ENCODE measurements at regions not wholly inside any gene's neighbourhood (a gene's known extent, or its start where the extent isn't known, plus 50 kb on each side); places are given as distances from the start of the nearest gene placed in this dataset.

- DNase-seq (ENCODE audit: low spot score): no peak
Observed at GRCh38 chr20:56835829-56836550, 206.9 kb downstream of the TFAP2C start.

GRCh38 chr20:56839222-56839621 is 210.1 kb downstream of the TFAP2C start:
- no peak for DNase-seq (ENCODE audit: low spot score)

- DNase-seq (ENCODE audit: low spot score): no peak
Observed at GRCh38 chr20:56839786-56840185, 210.7 kb downstream of the TFAP2C start.

GRCh38 chr20:56840716-56841261 is 211.7 kb downstream of the TFAP2C start:
- DNase-seq (ENCODE audit: low spot score): no peak

- no peak for DNase-seq (ENCODE audit: low spot score)
Observed at GRCh38 chr20:56841346-56841908, 212.3 kb downstream of the TFAP2C start.

GRCh38 chr20:56842056-56842455 is 212.9 kb downstream of the TFAP2C start:
- DNase-seq (ENCODE audit: low spot score): no peak

- no peak for DNase-seq (ENCODE audit: low spot score)
Observed at GRCh38 chr20:56843386-56843785, 214.3 kb downstream of the TFAP2C start.

GRCh38 chr20:56843817-56844216 is 214.7 kb downstream of the TFAP2C start:
- DNase-seq (ENCODE audit: low spot score): no peak

DNA sequence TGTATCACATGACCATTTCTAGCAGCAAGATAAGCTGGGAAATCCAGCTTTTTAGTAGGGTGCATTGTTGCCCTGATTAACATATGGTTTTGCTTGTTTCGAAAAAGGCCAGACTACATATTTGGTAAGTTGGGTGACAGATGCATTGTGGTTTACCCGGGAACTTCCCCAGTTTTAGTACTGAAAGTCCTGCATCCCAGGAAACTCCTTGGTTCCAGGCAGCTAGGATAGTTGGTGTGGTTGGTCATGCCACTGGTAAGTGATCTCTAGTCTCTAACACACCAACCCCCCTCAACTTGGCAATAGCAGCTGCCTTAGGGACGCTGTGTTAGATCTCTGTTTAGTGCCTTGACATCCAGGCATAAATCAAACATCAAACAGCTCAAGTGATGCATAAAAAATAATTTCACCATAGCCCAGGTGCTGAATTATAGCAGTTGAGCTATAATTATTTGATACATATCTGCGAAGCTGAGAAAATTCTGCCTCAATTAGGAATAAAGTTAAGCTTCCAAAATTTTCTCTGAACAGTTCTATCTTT is 216.5 kb downstream of the TFAP2C start:
- no peak for DNase-seq (ENCODE audit: low spot score)

DNA sequence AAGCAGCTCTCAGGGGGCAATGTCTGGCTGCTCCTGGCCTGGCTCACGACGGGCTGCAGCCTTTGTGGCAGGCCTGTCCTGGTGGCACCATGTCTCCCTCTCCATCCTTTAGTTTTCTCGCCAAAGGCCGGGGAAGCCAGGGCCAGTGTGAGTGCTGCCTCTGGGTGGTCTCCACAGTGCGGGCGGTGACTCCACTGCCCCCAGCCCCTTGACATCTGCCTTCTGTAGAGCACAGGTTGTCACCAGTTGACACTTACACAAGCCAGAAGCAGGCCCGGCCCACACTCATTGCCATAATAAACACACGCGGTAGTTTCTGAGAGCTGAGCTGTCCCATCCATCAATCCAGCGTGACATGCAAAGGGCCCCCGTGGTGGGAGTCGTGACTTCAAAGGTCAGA is 219.5 kb downstream of the TFAP2C start:
- DNase-seq (ENCODE audit: low spot score): no peak

DNA sequence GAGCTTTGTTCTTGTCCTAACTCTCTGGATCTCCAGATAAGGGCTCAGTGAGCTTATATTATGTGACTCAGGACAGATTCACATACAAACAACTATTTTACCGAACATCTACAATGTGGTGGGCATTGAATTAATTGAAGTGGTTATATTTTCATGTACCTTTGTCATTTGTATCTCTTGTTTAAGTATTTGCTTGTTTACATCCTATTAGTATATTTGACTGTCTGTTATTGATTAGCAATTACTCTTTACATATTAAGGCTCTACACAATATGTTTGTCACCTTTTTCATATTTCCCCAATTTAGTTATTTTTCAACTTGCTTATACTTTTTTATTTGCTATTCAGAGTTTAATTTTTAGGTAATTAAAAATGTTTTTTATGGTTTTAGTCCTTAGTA is 222.4 kb downstream of the TFAP2C start:
- DNase-seq (ENCODE audit: low spot score): no peak

GRCh38 chr20:56855708-56856107 is 226.6 kb downstream of the TFAP2C start:
- no peak for DNase-seq (ENCODE audit: low spot score)

- DNase-seq (ENCODE audit: low spot score): no peak
Observed at GRCh38 chr20:56857950-56858349, 228.8 kb downstream of the TFAP2C start.

GRCh38 chr20:56859039-56859800 is 230.1 kb downstream of the TFAP2C start:
- no peak for DNase-seq (ENCODE audit: low spot score)

- no peak for DNase-seq (ENCODE audit: low spot score)
Observed at GRCh38 chr20:56859801-56860261, 230.7 kb downstream of the TFAP2C start.

- DNase-seq (ENCODE audit: low spot score): no peak
Observed at GRCh38 chr20:56860413-56860812, 231.3 kb downstream of the TFAP2C start.

- peak; percentile 42 for DNase-seq (ENCODE audit: low spot score)
Observed at GRCh38 chr20:56861590-56861989, 232.5 kb downstream of the TFAP2C start.

- no peak for DNase-seq (ENCODE audit: low spot score)
Observed at GRCh38 chr20:56865055-56865454, 235.9 kb downstream of the TFAP2C start.

DNA sequence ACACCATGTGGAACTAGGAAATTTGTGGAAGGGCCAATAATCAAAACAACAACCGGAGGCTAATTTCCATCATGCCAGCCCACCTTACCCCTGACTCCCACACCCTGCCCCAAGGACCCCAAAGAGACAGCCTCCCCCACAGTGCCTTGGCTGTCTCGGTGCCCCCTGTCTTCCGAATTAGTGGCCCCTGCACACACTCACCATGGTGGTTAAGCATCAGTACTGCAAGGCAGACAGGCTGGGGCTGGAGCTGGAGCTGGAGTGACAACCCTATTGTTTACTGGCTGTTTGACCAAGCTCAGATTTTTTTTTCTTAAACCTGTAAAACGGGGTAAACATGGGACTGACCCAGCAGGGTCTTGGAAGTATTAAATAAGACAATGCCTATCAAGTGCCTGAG is 238.0 kb downstream of the TFAP2C start:
- DNase-seq (ENCODE audit: low spot score): no peak

GRCh38 chr20:56868746-56869145 is 239.6 kb downstream of the TFAP2C start:
- DNase-seq (ENCODE audit: low spot score): no peak

GRCh38 chr20:56870271-56870670 is 241.2 kb downstream of the TFAP2C start:
- DNase-seq (ENCODE audit: low spot score): no peak

DNA sequence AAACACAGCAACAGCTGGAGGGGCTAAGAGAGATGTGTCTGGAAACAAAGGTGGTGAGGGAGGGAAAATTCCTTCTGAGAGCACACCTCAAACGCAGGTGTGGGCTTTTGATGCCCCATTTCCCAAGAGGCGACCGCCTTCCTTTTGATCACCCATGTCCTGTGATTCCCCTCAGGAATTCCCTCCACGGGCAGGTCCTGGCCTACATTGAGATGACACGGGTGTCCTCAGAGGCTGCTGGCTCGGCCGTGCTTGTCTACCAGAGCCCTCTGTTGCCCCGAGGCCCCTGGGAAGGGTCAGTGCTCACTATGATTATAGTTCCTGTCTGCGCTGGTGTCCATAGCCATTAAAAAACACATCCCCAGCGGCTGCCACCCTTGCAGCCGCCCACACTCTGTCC is 242.6 kb downstream of the TFAP2C start:
- DNase-seq (ENCODE audit: low spot score): no peak

All from SW480 (cell line).